B cell (primary cell): ENCODE measurements at regions not wholly inside any gene's neighbourhood (a gene's known extent, or its start where the extent isn't known, plus 50 kb on each side); places are given as distances from the start of the nearest gene placed in this dataset.

Source experiments
- ATAC-seq: fragments of 200-7000 bp; cut with Tn5 transposase; one replicate; pipeline ENCODE4 v1.10.0; 2021; ENCODE audit warnings: low read depth, mild to moderate bottlenecking, moderate number of reproducible peaks, moderate library complexity
- CTCF ChIA-PET: fragments of 350-600 bp; sonication (Branson Sonifier 250); formaldehyde crosslinking; loops from one replicate; lab custom pipeline; 2021; ENCODE audit warnings: antibody characterized with exemption, inconsistent platforms; lab: Charles Lee
- POLR2A ChIA-PET: fragments of 350-600 bp; sonication (Branson Sonifier 250); formaldehyde crosslinking; loops from one replicate; lab custom pipeline; 2021; ENCODE audit warnings: antibody characterized with exemption; lab: Charles Lee
- DNase-seq: peaks from one replicate; pipeline ENCODE4 v3.0.0; 2013
- H2AFZ ChIP-seq: 2 replicates; pipeline ENCODE4 v1.6.1; 2012; ENCODE audit warnings: mild to moderate bottlenecking, low read depth, low read length; ENCODE audit not compliant: insufficient read depth, poor library complexity, severe bottlenecking
- H3K27ac ChIP-seq, 2 donors: 1 replicate in 1 of 2; 2 replicates in 1 of 2; pipeline ENCODE4 v1.5.1; 2012 to 2013; ENCODE audit warnings: low read length in 2 of 2, mild to moderate bottlenecking in 2 of 2, moderate library complexity in 1 of 2
- H3K27me3 ChIP-seq, 4 experiments: fragments of 200-600 bp in 1 of 4; sonication (generic) in 1 of 4; replicated peaks in 1 of 4; 1 replicate in 2 of 4; 2 replicates in 2 of 4; pipeline versions ENCODE4 v1.6.1 to v1.7.0; 2013 to 2016; ENCODE audit warnings: low read length in 3 of 4, mild to moderate bottlenecking in 2 of 4, mixed read lengths in 1 of 4, moderate library complexity in 1 of 4; ENCODE audit not compliant: insufficient read depth in 4 of 4, control insufficient read depth in 3 of 4; ENCODE audit errors: control extremely low read depth in 1 of 4
- H3K36me3 ChIP-seq, 2 experiments: replicated peaks in 1 of 2; 1 replicate in 1 of 2; 2 replicates in 1 of 2; pipeline versions ENCODE4 v1.6.1 to v1.7.1; 2013; ENCODE audit warnings: low read length in 1 of 2; ENCODE audit not compliant: insufficient read depth in 2 of 2, control insufficient read depth in 1 of 2; ENCODE audit errors: control extremely low read depth in 1 of 2, extremely low read depth in 1 of 2
- H3K4me1 ChIP-seq, 2 donors: fragments of 200-600 bp in 1 of 2; sonication (generic) in 1 of 2; 1 replicate in 1 of 2; 2 replicates in 1 of 2; pipeline versions ENCODE4 v1.5.1 to v1.6.1; 2013 to 2017; ENCODE audit warnings: low read length in 2 of 2; ENCODE audit not compliant: control insufficient read depth in 2 of 2, insufficient read depth in 2 of 2
- H3K4me2 ChIP-seq: replicated peaks from 2 replicates; pipeline ENCODE3; 2012; ENCODE audit warnings: mild to moderate bottlenecking, low read depth, low read length; ENCODE audit not compliant: poor library complexity, severe bottlenecking
- H3K4me3 ChIP-seq, 5 experiments: fragments of 200-600 bp in 1 of 5; sonication (generic) in 1 of 5; 1 replicate in 3 of 5; 2 replicates in 2 of 5; pipeline versions ENCODE4 v1.5.1 to v1.7.0; 2011 to 2016; ENCODE audit warnings: low read length in 4 of 5, mild to moderate bottlenecking in 4 of 5, low read depth in 2 of 5, control low read depth in 1 of 5, moderate library complexity in 1 of 5; ENCODE audit not compliant: insufficient read depth in 1 of 5; ENCODE audit errors: control extremely low read depth in 1 of 5, extremely low read depth in 1 of 5
- H3K79me2 ChIP-seq: fragments of 200-600 bp; sonication (generic); one replicate; pipeline ENCODE4 v1.6.0; 2016; ENCODE audit warnings: low read length; ENCODE audit not compliant: control insufficient read depth, insufficient read depth
- H3K9ac ChIP-seq: fragments of 200-600 bp; sonication (generic); 2 replicates; pipeline ENCODE4 v1.6.1; 2017; ENCODE audit warnings: mild to moderate bottlenecking, low read length, moderate library complexity
- H3K9me3 ChIP-seq, 3 donors: one replicate each; pipeline versions ENCODE4 v1.6.1 to v1.7.1; 2013; ENCODE audit warnings: low read length in 2 of 3; ENCODE audit not compliant: control insufficient read depth in 2 of 3, insufficient read depth in 1 of 3; ENCODE audit errors: control extremely low read depth in 1 of 3
- H4K20me1 ChIP-seq: 2 replicates; pipeline ENCODE4 v1.6.0; 2012; ENCODE audit warnings: mild to moderate bottlenecking, low read length; ENCODE audit not compliant: insufficient read depth, control insufficient read depth, poor library complexity, severe bottlenecking
- H3K27ac Mint-ChIP-seq: one replicate; pipeline ENCODE4 v1.8.0; 2021; ENCODE audit warnings: mixed read lengths
- H3K27me3 Mint-ChIP-seq: one replicate; pipeline ENCODE4 v1.8.0; 2021; ENCODE audit warnings: mixed read lengths
- H3K4me1 Mint-ChIP-seq: one replicate; pipeline ENCODE4 v1.8.0; 2021; ENCODE audit warnings: mixed read lengths
- H3K4me3 Mint-ChIP-seq: one replicate; pipeline ENCODE4 v1.8.0; 2021; ENCODE audit warnings: mixed read lengths
- H3K9me3 Mint-ChIP-seq: one replicate; pipeline ENCODE4 v1.8.0; 2022; ENCODE audit warnings: mixed read lengths; ENCODE audit not compliant: insufficient read depth
- CTCF ChIP-seq: fragments of 200-600 bp; IDR thresholded peaks from one replicate; pipeline ENCODE4 v1.8.0; 2022; ENCODE audit warnings: antibody characterized with exemption, mild to moderate bottlenecking
- EZH2 ChIP-seq: IDR thresholded peaks from 2 replicates; pipeline ENCODE4 v1.6.1; 2012; ENCODE audit warnings: borderline replicate concordance, low read depth, mild to moderate bottlenecking, moderate library complexity, low read length; ENCODE audit not compliant: insufficient read depth, poor library complexity, severe bottlenecking
- WGBS: methylation state at CpG from one replicate; pipeline ENCODE4 v1.1.5; 2013; ENCODE audit warnings: missing lambda C conversion rate; ENCODE audit not compliant: insufficient coverage; 5-methylcytosine and 5-hydroxymethylcytosine counted together
- intact Hi-C: fragments of 100-400 bp; cut with micrococcal nuclease; formaldehyde crosslinking; loops from one replicate; pipeline ENCODE4 v1.10.0; 2022

DNA sequence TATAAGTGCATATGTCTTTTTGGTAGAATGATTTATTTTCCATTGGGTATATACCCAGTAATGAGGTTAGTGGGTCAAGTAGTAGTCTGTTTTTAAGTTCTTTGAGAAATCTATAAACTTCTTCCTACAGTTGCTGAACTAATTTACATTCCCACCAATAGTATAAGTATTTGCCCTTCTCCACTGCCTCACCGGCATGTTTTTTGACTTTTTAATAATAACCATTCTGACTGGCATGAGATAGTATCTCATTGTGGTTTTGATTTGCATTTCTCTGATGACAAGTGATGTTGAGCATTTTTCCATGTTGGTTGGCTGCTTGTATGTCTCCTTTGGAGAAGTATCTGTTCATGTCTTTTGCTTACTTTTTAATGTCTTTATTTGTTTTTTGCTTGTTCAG, 94.1 kb upstream of the TP63 start:
- peaks cover 2% of the 10 kb centered on the region for H3K4me1 Mint-ChIP-seq

DNA sequence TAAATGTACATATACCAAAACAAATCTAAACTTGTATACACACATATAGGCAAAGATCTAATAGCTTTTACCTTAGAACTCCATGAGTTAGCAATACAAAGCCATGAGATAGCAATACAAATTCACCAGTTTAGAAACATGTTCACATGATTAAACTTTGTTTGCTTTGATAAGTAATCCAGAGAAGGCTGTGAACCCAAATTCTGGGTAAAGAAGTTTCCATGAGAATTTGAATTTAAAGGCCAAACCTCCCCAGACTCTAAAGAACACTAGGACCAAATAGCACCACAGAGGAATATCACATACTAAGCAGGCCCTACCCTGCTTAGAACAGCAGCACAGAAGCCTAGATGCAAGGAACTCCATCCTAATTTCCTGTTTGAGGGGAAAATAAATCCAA, 83.7 kb upstream of the TP63 start:
- Histone ChIP-seq H2AFZ (no peak overlapping the region), H3K4me1 (no peaks in the 10 kb centered on the region), H3K36me3 (no peaks in the 10 kb centered on the region), H3K9me3 (peaks cover 0 to 30% (median 3%) of the 10 kb centered on the region in 3 donors), H4K20me1 (no peaks in the 10 kb centered on the region), H3K79me2 (no peaks in the 10 kb centered on the region), H3K27me3 (no peaks in the 10 kb centered on the region), H3K27ac (no peak overlapping the region), H3K9ac (no peak overlapping the region), H3K4me3 (no peak overlapping the region), H3K4me2 (no peak overlapping the region)
- no peak for TF ChIP-seq EZH2
- no peak for TF ChIP-seq CTCF
- Mint-ChIP-seq H3K9me3 (peaks cover 18% of the 10 kb centered on the region), H3K27ac (no peak overlapping the region), H3K27me3 (no peaks in the 10 kb centered on the region), H3K4me1 (no peaks in the 10 kb centered on the region), H3K4me3 (no peak overlapping the region)
- DNase-seq (no peak), ATAC-seq (no peak)
- ChIA-PET CTCF (no interaction called here), POLR2A (no interaction called here)
- intact Hi-C loops: no loop called here

More for the DNA sequence above, 94.1 kb upstream of the TP63 start:
- no peak overlapping the region for H3K27ac ChIP-seq
- ChIA-PET POLR2A (no interaction called here), CTCF (no interaction called here)
- DNase-seq (no peak), ATAC-seq (no peak)
- H3K27me3 ChIP-seq: no peaks in the 10 kb centered on the region
- H3K36me3 ChIP-seq: no peaks in the 10 kb centered on the region
- H3K9me3 Mint-ChIP-seq: no peaks in the 10 kb centered on the region
- H3K9ac ChIP-seq: no peak overlapping the region
- H3K9me3 ChIP-seq: peaks cover 0 to 1% (median 0%) of the 10 kb centered on the region in 3 donors
- no peaks in the 10 kb centered on the region for H3K27me3 Mint-ChIP-seq
- no peaks in the 10 kb centered on the region for H4K20me1 ChIP-seq
- no peak overlapping the region for H3K4me3 Mint-ChIP-seq
- H3K4me3 ChIP-seq: no peak overlapping the region
- no peaks in the 10 kb centered on the region for H3K79me2 ChIP-seq
- no peak for TF ChIP-seq CTCF
- TF ChIP-seq EZH2: no peak
- H2AFZ ChIP-seq: no peak overlapping the region
- no peaks in the 10 kb centered on the region for H3K4me1 ChIP-seq
- no CpG with 5 or more reads among the region's 1 CpG for WGBS
- intact Hi-C loops: no loop called here
- H3K4me2 ChIP-seq: no peak overlapping the region
- H3K27ac Mint-ChIP-seq: no peak overlapping the region
